B cell (primary cell): ENCODE measurements at regions not wholly inside any gene's neighbourhood (a gene's known extent, or its start where the extent isn't known, plus 50 kb on each side); places are given as distances from the start of the nearest gene placed in this dataset.

Experiments
- ATAC-seq: fragments of 200-7000 bp; cut with Tn5 transposase; one replicate; pipeline ENCODE4 v1.10.0; 2021; ENCODE audit warnings: low read depth, mild to moderate bottlenecking, moderate number of reproducible peaks, moderate library complexity
- CTCF ChIA-PET: fragments of 350-600 bp; sonication (Branson Sonifier 250); formaldehyde crosslinking; loops from one replicate; lab custom pipeline; 2021; ENCODE audit warnings: antibody characterized with exemption, inconsistent platforms; lab: Charles Lee
- POLR2A ChIA-PET: fragments of 350-600 bp; sonication (Branson Sonifier 250); formaldehyde crosslinking; loops from one replicate; lab custom pipeline; 2021; ENCODE audit warnings: antibody characterized with exemption; lab: Charles Lee
- DNase-seq: peaks from one replicate; pipeline ENCODE4 v3.0.0; 2013
- H2AFZ ChIP-seq: 2 replicates; pipeline ENCODE4 v1.6.1; 2012; ENCODE audit warnings: mild to moderate bottlenecking, low read depth, low read length; ENCODE audit not compliant: insufficient read depth, poor library complexity, severe bottlenecking
- H3K27ac ChIP-seq, 2 donors: 1 replicate in 1 of 2; 2 replicates in 1 of 2; pipeline ENCODE4 v1.5.1; 2012 to 2013; ENCODE audit warnings: low read length in 2 of 2, mild to moderate bottlenecking in 2 of 2, moderate library complexity in 1 of 2
- H3K27me3 ChIP-seq, 4 experiments: fragments of 200-600 bp in 1 of 4; sonication (generic) in 1 of 4; replicated peaks in 1 of 4; 1 replicate in 2 of 4; 2 replicates in 2 of 4; pipeline versions ENCODE4 v1.6.1 to v1.7.0; 2013 to 2016; ENCODE audit warnings: low read length in 3 of 4, mild to moderate bottlenecking in 2 of 4, mixed read lengths in 1 of 4, moderate library complexity in 1 of 4; ENCODE audit not compliant: insufficient read depth in 4 of 4, control insufficient read depth in 3 of 4; ENCODE audit errors: control extremely low read depth in 1 of 4
- H3K36me3 ChIP-seq, 2 experiments: replicated peaks in 1 of 2; 1 replicate in 1 of 2; 2 replicates in 1 of 2; pipeline versions ENCODE4 v1.6.1 to v1.7.1; 2013; ENCODE audit warnings: low read length in 1 of 2; ENCODE audit not compliant: insufficient read depth in 2 of 2, control insufficient read depth in 1 of 2; ENCODE audit errors: control extremely low read depth in 1 of 2, extremely low read depth in 1 of 2
- H3K4me1 ChIP-seq, 2 donors: fragments of 200-600 bp in 1 of 2; sonication (generic) in 1 of 2; 1 replicate in 1 of 2; 2 replicates in 1 of 2; pipeline versions ENCODE4 v1.5.1 to v1.6.1; 2013 to 2017; ENCODE audit warnings: low read length in 2 of 2; ENCODE audit not compliant: control insufficient read depth in 2 of 2, insufficient read depth in 2 of 2
- H3K4me2 ChIP-seq: replicated peaks from 2 replicates; pipeline ENCODE3; 2012; ENCODE audit warnings: mild to moderate bottlenecking, low read depth, low read length; ENCODE audit not compliant: poor library complexity, severe bottlenecking
- H3K4me3 ChIP-seq, 5 experiments: fragments of 200-600 bp in 1 of 5; sonication (generic) in 1 of 5; 1 replicate in 3 of 5; 2 replicates in 2 of 5; pipeline versions ENCODE4 v1.5.1 to v1.7.0; 2011 to 2016; ENCODE audit warnings: low read length in 4 of 5, mild to moderate bottlenecking in 4 of 5, low read depth in 2 of 5, control low read depth in 1 of 5, moderate library complexity in 1 of 5; ENCODE audit not compliant: insufficient read depth in 1 of 5; ENCODE audit errors: control extremely low read depth in 1 of 5, extremely low read depth in 1 of 5
- H3K79me2 ChIP-seq: fragments of 200-600 bp; sonication (generic); one replicate; pipeline ENCODE4 v1.6.0; 2016; ENCODE audit warnings: low read length; ENCODE audit not compliant: control insufficient read depth, insufficient read depth
- H3K9ac ChIP-seq: fragments of 200-600 bp; sonication (generic); 2 replicates; pipeline ENCODE4 v1.6.1; 2017; ENCODE audit warnings: mild to moderate bottlenecking, low read length, moderate library complexity
- H3K9me3 ChIP-seq, 3 donors: one replicate each; pipeline versions ENCODE4 v1.6.1 to v1.7.1; 2013; ENCODE audit warnings: low read length in 2 of 3; ENCODE audit not compliant: control insufficient read depth in 2 of 3, insufficient read depth in 1 of 3; ENCODE audit errors: control extremely low read depth in 1 of 3
- H4K20me1 ChIP-seq: 2 replicates; pipeline ENCODE4 v1.6.0; 2012; ENCODE audit warnings: mild to moderate bottlenecking, low read length; ENCODE audit not compliant: insufficient read depth, control insufficient read depth, poor library complexity, severe bottlenecking
- H3K27ac Mint-ChIP-seq: one replicate; pipeline ENCODE4 v1.8.0; 2021; ENCODE audit warnings: mixed read lengths
- H3K27me3 Mint-ChIP-seq: one replicate; pipeline ENCODE4 v1.8.0; 2021; ENCODE audit warnings: mixed read lengths
- H3K4me1 Mint-ChIP-seq: one replicate; pipeline ENCODE4 v1.8.0; 2021; ENCODE audit warnings: mixed read lengths
- H3K4me3 Mint-ChIP-seq: one replicate; pipeline ENCODE4 v1.8.0; 2021; ENCODE audit warnings: mixed read lengths
- H3K9me3 Mint-ChIP-seq: one replicate; pipeline ENCODE4 v1.8.0; 2022; ENCODE audit warnings: mixed read lengths; ENCODE audit not compliant: insufficient read depth
- EZH2 ChIP-seq: IDR thresholded peaks from 2 replicates; pipeline ENCODE4 v1.6.1; 2012; ENCODE audit warnings: borderline replicate concordance, low read depth, mild to moderate bottlenecking, moderate library complexity, low read length; ENCODE audit not compliant: insufficient read depth, poor library complexity, severe bottlenecking
- WGBS: methylation state at CpG from one replicate; pipeline ENCODE4 v1.1.5; 2013; ENCODE audit warnings: missing lambda C conversion rate; ENCODE audit not compliant: insufficient coverage; 5-methylcytosine and 5-hydroxymethylcytosine counted together
- intact Hi-C: fragments of 100-400 bp; cut with micrococcal nuclease; formaldehyde crosslinking; loops from one replicate; pipeline ENCODE4 v1.10.0; 2022
- TF ChIP-seq, protein P1 (sequence below): fragments of 200-600 bp; IDR thresholded peaks from one replicate; pipeline ENCODE4 v1.8.0; 2022; ENCODE audit warnings: antibody characterized with exemption, mild to moderate bottlenecking

DNA sequence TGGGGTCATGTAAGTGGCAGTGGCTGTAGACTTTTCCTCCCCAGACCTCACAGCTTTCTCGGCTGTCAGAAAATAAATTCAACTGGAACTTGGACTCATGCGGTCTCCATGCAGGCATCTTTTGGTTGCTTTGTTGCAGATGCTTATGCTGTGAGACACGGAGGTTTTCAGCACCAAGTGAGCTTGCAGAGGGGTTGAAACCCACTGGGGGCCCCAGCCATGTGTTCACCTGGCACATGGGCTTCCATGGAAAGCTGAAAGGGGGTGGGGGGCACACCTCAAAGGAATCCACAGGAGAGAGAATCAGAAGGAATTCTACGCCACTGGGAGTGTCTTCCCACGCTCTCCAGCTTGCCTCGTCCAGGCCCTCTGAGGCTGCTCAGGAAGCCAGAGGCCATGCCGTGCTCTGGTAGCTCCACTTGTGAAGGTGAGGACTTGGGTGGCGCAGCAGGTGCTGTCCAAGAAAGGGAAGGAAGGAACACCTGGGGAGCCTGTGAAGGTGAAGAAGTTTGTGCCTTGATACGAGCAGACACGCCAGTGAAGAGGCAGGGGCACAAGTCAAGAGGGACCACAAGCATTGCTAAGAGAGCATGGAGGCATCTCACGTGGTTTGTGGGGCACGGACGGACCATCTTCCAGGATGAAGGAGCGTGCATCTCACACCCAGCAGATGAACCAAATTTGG, 134.3 kb upstream of the PMEPA1 start:
- CTCF ChIA-PET: no interaction called here
- Mint-ChIP-seq H3K4me3 (no peak overlapping the region), H3K9me3 (no peaks in the 10 kb centered on the region)

DNA sequence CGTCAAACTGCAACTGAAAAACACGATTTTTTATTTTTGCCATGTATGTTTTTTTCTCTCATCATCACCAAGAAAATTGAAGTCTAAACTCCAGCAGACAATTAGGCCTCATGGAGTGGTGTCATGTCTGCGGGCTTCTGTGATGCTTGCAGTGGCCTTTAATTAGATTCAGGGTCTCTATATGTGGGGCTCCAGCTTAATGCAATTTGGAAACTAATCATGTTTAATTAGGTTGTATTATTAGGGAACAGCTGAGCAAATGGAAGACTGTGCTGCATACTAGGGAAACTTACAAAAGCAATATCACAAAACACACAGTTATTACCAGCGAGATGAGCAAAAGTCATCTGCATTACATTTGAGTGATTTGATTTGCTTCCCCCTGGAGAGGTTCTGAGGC, 132.9 kb upstream of the PMEPA1 start:
- no peaks in the 10 kb centered on the region for H3K4me1 ChIP-seq
- no peaks in the 10 kb centered on the region for H3K36me3 ChIP-seq
- H3K9me3 Mint-ChIP-seq: no peaks in the 10 kb centered on the region
- H2AFZ ChIP-seq: no peak overlapping the region
- no peaks in the 10 kb centered on the region for H3K9me3 ChIP-seq
- ATAC-seq: no peak
- H3K4me3 Mint-ChIP-seq: no peak overlapping the region
- no peak overlapping the region for H3K4me3 ChIP-seq
- ChIA-PET CTCF (interaction anchor here (0.8 to 1.2 kb wide), 3 partner anchors 10 to 271 kb away, joined by 3 read pairs; no protein-coding TSS in a partner anchor), POLR2A (no interaction called here)
- intact Hi-C loops: loop anchor here (10.0 kb wide), 1 partner anchor 188 kb away; no protein-coding TSS in a partner anchor
- H3K27ac ChIP-seq: no peak overlapping the region
- no peak overlapping the region for H3K27ac Mint-ChIP-seq
- H3K4me1 Mint-ChIP-seq: no peaks in the 10 kb centered on the region
- H3K27me3 ChIP-seq: no peaks in the 10 kb centered on the region
- DNase-seq: no peak
- no peak overlapping the region for H3K4me2 ChIP-seq
- H3K27me3 Mint-ChIP-seq: peaks cover 11% of the 10 kb centered on the region
- no peaks in the 10 kb centered on the region for H3K79me2 ChIP-seq
- TF ChIP-seq EZH2: no peak
- TF ChIP-seq, protein P1, sequence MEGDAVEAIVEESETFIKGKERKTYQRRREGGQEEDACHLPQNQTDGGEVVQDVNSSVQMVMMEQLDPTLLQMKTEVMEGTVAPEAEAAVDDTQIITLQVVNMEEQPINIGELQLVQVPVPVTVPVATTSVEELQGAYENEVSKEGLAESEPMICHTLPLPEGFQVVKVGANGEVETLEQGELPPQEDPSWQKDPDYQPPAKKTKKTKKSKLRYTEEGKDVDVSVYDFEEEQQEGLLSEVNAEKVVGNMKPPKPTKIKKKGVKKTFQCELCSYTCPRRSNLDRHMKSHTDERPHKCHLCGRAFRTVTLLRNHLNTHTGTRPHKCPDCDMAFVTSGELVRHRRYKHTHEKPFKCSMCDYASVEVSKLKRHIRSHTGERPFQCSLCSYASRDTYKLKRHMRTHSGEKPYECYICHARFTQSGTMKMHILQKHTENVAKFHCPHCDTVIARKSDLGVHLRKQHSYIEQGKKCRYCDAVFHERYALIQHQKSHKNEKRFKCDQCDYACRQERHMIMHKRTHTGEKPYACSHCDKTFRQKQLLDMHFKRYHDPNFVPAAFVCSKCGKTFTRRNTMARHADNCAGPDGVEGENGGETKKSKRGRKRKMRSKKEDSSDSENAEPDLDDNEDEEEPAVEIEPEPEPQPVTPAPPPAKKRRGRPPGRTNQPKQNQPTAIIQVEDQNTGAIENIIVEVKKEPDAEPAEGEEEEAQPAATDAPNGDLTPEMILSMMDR: no peak
- no peak overlapping the region for H3K9ac ChIP-seq
- 100% methylated on average over 1 of the region's 4 CpGs for WGBS
- H4K20me1 ChIP-seq: no peaks in the 10 kb centered on the region

More for the DNA sequence above, 134.3 kb upstream of the PMEPA1 start:
- H3K27me3 Mint-ChIP-seq: peaks cover 14% of the 10 kb centered on the region
- intact Hi-C loops: loop anchor here (10.0 kb wide), 1 partner anchor 189 kb away; no protein-coding TSS in a partner anchor
- WGBS: 85% methylated on average over 13 of the region's 14 CpGs
- no peaks in the 10 kb centered on the region for H3K4me1 Mint-ChIP-seq
- H3K36me3 ChIP-seq: no peaks in the 10 kb centered on the region
- DNase-seq: no peak
- H3K79me2 ChIP-seq: no peaks in the 10 kb centered on the region
- no peak overlapping the region for H3K27ac Mint-ChIP-seq
- H3K4me3 ChIP-seq: no peak overlapping the region
- H3K27ac ChIP-seq: no peak overlapping the region
- H4K20me1 ChIP-seq: no peaks in the 10 kb centered on the region
- no peak for ATAC-seq
- no peak overlapping the region for H2AFZ ChIP-seq
- no peak overlapping the region for H3K9ac ChIP-seq
- no peaks in the 10 kb centered on the region for H3K9me3 ChIP-seq
- TF ChIP-seq, protein P1: no peak
- TF ChIP-seq EZH2: no peak
- POLR2A ChIA-PET: no interaction called here
- no peaks in the 10 kb centered on the region for H3K27me3 ChIP-seq
- H3K4me1 ChIP-seq: no peaks in the 10 kb centered on the region
- H3K4me2 ChIP-seq: no peak overlapping the region
